NT2/D1 (cell line): ENCODE measurements at regions not wholly inside any gene's neighbourhood (a gene's known extent, or its start where the extent isn't known, plus 50 kb on each side); places are given as distances from the start of the nearest gene placed in this dataset.

ENCODE experiments used
- SUZ12 ChIP-seq: IDR thresholded peaks from 2 replicates; pipeline ENCODE4 v1.6.1; 2011; ENCODE audit not compliant: insufficient read length, insufficient read depth; ENCODE audit errors: extremely low read depth
- YY1 ChIP-seq: IDR thresholded peaks from 2 replicates; pipeline ENCODE4 v1.6.1; 2011; ENCODE audit not compliant: insufficient read length, insufficient read depth
- ZNF274 ChIP-seq: IDR thresholded peaks from 2 replicates; pipeline ENCODE4 v1.6.1; 2011; ENCODE audit warnings: mild to moderate bottlenecking, low read depth, low read length

DNA sequence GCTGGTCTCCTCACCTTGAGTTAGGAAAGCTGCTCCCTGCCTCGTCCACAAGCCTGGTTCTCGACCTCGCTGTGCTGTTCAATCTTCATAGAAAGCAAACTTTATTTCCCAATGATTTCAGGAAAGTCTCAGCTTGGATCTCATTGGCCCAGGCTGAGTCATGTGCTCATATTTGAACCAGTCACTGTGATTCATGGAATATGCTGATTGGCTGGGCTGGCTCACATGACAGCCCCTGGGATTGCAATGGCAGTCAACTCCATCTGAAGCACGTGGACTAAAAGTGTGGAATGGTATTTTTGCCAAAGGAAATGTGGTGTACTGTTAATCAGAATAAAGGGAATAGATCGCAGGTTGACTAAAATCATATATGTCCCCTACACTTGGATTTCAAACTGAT is 396.6 kb downstream of the AACS start:
- TF ChIP-seq YY1 (no peak), ZNF274 (no peak), SUZ12 (no peak)
